ENCODE measurements at regions not wholly inside any gene's neighbourhood (a gene's known extent, or its start where the extent isn't known, plus 50 kb on each side); places are given as distances from the start of the nearest gene placed in this dataset.

- in situ Hi-C loops (cut with MboI) (no loop called here), intact Hi-C loops (cut with micrococcal nuclease; ENCODE audit: unreplicated experiment) (no loop called here)
- Histone ChIP-seq H3K27me3 (replicated peaks in 1 of 2; ENCODE audit: control insufficient read depth in 2 of 2, insufficient read depth in 2 of 2, low read length in 1 of 2) (no peaks in the 10 kb centered on the region), H3K4me2 (ENCODE audit: control insufficient read depth, insufficient read depth) (no peak overlapping the region), H2AFZ (ENCODE audit: control insufficient read depth, low read depth, low read length) (no peak overlapping the region), H3K36me3 (ENCODE audit: control insufficient read depth in 2 of 2, insufficient read depth in 2 of 2, low read length in 1 of 2) (no peaks in the 10 kb centered on the region), H3K79me2 (ENCODE audit: control insufficient read depth, insufficient read depth, low read length) (no peaks in the 10 kb centered on the region), H3K9ac (ENCODE audit: control insufficient read depth, insufficient read depth, low read length) (no peak overlapping the region), H3K9me3 (replicated peaks; ENCODE audit: control insufficient read depth, insufficient read depth, low read length) (no peaks in the 10 kb centered on the region), H3K27ac (ENCODE audit: control insufficient read depth, insufficient read depth) (no peak overlapping the region), H3K4me3 (no peak overlapping the region), H3K4me1 (ENCODE audit: control insufficient read depth, insufficient read depth, low read length) (peaks cover 12% of the 10 kb centered on the region), H4K20me1 (ENCODE audit: control insufficient read depth, insufficient read depth) (no peaks in the 10 kb centered on the region)
- RAD21 ChIA-PET (ENCODE audit: unreplicated experiment) = interaction anchor here (0.7 kb wide), 1 partner anchor 83 kb away, joined by 3 read pairs; no protein-coding TSS in a partner anchor
- FAIRE-seq = no peak
- DNase-seq (ENCODE audit: low read depth, low spot score) = no peak
- POLR2A ChIA-PET = no interaction called here
- ATAC-seq = no peak
- CTCF ChIA-PET = interaction anchor here (0.8 kb wide), 1 partner anchor 19 kb away, joined by 3 read pairs; no protein-coding TSS in a partner anchor
- 51% methylated on average over 3 of the region's 3 CpGs for WGBS (ENCODE audit: insufficient coverage, insufficient replicate concordance, low lambda C conversion rate, missing lambda C conversion rate)
- SMC1A ChIA-PET (ENCODE audit: uncharacterized antibody, unreplicated experiment) = interaction anchor here (0.7 to 1.2 kb wide), 5 partner anchors 16 to 190 kb away, joined by 3 to 4 read pairs (median 3); no protein-coding TSS in a partner anchor
- BruUV-seq (replicated peaks) = no TSS peak
- TF ChIP-seq HCFC1 (IDR thresholded peaks at IDR 0.05; ENCODE audit: low read length) (no peak), RAD21 (IDR thresholded peaks at IDR 0.05; ENCODE audit: insufficient read depth, low read depth, low read length) (no peak), ZNF207 (IDR thresholded peaks at IDR 0.05; ENCODE audit: borderline replicate concordance) (no peak), ATF7 (IDR thresholded peaks at IDR 0.05; ENCODE audit: low read depth) (no peak), FOS (IDR thresholded peaks at IDR 0.05; ENCODE audit: borderline replicate concordance, extremely low read depth, insufficient read length) (no peak), RAD51 (IDR thresholded peaks at IDR 0.05) (no peak), MLLT1 (IDR thresholded peaks at IDR 0.05) (no peak), MYB (IDR thresholded peaks at IDR 0.05; ENCODE audit: borderline replicate concordance, low read depth, low read length) (no peak), SREBF2 (IDR thresholded peaks at IDR 0.05; ENCODE audit: low read length) (no peak), SMC3 (IDR thresholded peaks at IDR 0.05; ENCODE audit: borderline replicate concordance, low read length) (no peak), EED (IDR thresholded peaks at IDR 0.05; ENCODE audit: low read depth) (no peak), NFYB (IDR thresholded peaks at IDR 0.05; ENCODE audit: insufficient read depth, low read depth, low read length) (no peak), CBX3 (IDR thresholded peaks at IDR 0.05; ENCODE audit: borderline replicate concordance, low read depth) (no peak), SRF (IDR thresholded peaks at IDR 0.05; ENCODE audit: low read depth in 2 of 2, low read length in 2 of 2) (no peak), RBBP5 (conservative IDR thresholded peaks at IDR 0.05) (no peak), KDM1A (IDR thresholded peaks at IDR 0.05; ENCODE audit: borderline replicate concordance) (no peak)
- TF ChIP-seq, protein P1, sequence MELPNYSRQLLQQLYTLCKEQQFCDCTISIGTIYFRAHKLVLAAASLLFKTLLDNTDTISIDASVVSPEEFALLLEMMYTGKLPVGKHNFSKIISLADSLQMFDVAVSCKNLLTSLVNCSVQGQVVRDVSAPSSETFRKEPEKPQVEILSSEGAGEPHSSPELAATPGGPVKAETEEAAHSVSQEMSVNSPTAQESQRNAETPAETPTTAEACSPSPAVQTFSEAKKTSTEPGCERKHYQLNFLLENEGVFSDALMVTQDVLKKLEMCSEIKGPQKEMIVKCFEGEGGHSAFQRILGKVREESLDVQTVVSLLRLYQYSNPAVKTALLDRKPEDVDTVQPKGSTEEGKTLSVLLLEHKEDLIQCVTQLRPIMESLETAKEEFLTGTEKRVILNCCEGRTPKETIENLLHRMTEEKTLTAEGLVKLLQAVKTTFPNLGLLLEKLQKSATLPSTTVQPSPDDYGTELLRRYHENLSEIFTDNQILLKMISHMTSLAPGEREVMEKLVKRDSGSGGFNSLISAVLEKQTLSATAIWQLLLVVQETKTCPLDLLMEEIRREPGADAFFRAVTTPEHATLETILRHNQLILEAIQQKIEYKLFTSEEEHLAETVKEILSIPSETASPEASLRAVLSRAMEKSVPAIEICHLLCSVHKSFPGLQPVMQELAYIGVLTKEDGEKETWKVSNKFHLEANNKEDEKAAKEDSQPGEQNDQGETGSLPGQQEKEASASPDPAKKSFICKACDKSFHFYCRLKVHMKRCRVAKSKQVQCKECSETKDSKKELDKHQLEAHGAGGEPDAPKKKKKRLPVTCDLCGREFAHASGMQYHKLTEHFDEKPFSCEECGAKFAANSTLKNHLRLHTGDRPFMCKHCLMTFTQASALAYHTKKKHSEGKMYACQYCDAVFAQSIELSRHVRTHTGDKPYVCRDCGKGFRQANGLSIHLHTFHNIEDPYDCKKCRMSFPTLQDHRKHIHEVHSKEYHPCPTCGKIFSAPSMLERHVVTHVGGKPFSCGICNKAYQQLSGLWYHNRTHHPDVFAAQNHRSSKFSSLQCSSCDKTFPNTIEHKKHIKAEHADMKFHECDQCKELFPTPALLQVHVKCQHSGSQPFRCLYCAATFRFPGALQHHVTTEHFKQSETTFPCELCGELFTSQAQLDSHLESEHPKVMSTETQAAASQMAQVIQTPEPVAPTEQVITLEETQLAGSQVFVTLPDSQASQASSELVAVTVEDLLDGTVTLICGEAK (IDR thresholded peaks at IDR 0.05; ENCODE audit: borderline replicate concordance) = no peak
- TF ChIP-seq, protein P2, sequence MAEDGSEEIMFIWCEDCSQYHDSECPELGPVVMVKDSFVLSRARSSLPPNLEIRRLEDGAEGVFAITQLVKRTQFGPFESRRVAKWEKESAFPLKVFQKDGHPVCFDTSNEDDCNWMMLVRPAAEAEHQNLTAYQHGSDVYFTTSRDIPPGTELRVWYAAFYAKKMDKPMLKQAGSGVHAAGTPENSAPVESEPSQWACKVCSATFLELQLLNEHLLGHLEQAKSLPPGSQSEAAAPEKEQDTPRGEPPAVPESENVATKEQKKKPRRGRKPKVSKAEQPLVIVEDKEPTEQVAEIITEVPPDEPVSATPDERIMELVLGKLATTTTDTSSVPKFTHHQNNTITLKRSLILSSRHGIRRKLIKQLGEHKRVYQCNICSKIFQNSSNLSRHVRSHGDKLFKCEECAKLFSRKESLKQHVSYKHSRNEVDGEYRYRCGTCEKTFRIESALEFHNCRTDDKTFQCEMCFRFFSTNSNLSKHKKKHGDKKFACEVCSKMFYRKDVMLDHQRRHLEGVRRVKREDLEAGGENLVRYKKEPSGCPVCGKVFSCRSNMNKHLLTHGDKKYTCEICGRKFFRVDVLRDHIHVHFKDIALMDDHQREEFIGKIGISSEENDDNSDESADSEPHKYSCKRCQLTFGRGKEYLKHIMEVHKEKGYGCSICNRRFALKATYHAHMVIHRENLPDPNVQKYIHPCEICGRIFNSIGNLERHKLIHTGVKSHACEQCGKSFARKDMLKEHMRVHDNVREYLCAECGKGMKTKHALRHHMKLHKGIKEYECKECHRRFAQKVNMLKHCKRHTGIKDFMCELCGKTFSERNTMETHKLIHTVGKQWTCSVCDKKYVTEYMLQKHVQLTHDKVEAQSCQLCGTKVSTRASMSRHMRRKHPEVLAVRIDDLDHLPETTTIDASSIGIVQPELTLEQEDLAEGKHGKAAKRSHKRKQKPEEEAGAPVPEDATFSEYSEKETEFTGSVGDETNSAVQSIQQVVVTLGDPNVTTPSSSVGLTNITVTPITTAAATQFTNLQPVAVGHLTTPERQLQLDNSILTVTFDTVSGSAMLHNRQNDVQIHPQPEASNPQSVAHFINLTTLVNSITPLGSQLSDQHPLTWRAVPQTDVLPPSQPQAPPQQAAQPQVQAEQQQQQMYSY (CRISPR knock-in tag; IDR thresholded peaks at IDR 0.05) = no peak
Measured at GRCh38 chr3:152554980-152555379, 280.0 kb upstream of the P2RY1 start.
